HUES64 (cell line): ENCODE measurements at regions not wholly inside any gene's neighbourhood (a gene's known extent, or its start where the extent isn't known, plus 50 kb on each side); places are given as distances from the start of the nearest gene placed in this dataset.

Experiments
- H3K27ac ChIP-seq: 2 replicates; pipeline ENCODE4 v1.7.0; 2013; ENCODE audit warnings: low read depth, low read length, inconsistent platforms
- H3K27me3 ChIP-seq: 2 replicates; pipeline ENCODE4 v1.6.1; 2013; ENCODE audit warnings: mild to moderate bottlenecking, low read length; ENCODE audit not compliant: insufficient read depth
- H3K36me3 ChIP-seq: 2 replicates; pipeline ENCODE4 v1.6.1; 2013; ENCODE audit warnings: mild to moderate bottlenecking, low read length; ENCODE audit not compliant: insufficient read depth
- H3K4me1 ChIP-seq: 2 replicates; pipeline ENCODE4 v1.6.1; 2013; ENCODE audit warnings: mild to moderate bottlenecking, low read length, moderate library complexity; ENCODE audit not compliant: insufficient read depth
- H3K4me3 ChIP-seq: 2 replicates; pipeline ENCODE4 v1.5.1; 2013; ENCODE audit warnings: mild to moderate bottlenecking, low read length, moderate library complexity
- H3K9ac ChIP-seq: 2 replicates; pipeline ENCODE4 v1.6.1; 2013; ENCODE audit warnings: mild to moderate bottlenecking, low read depth, low read length
- H3K9me3 ChIP-seq: 2 replicates; pipeline ENCODE4 v1.6.1; 2013; ENCODE audit warnings: low read depth, low read length; ENCODE audit not compliant: insufficient read depth
- WGBS: fragments of 150-250, 120-280 bp; methylation state at CpG from one replicate; pipeline ENCODE4 v1.1.7; 2013; ENCODE audit warnings: missing lambda C conversion rate; 5-methylcytosine and 5-hydroxymethylcytosine counted together

DNA sequence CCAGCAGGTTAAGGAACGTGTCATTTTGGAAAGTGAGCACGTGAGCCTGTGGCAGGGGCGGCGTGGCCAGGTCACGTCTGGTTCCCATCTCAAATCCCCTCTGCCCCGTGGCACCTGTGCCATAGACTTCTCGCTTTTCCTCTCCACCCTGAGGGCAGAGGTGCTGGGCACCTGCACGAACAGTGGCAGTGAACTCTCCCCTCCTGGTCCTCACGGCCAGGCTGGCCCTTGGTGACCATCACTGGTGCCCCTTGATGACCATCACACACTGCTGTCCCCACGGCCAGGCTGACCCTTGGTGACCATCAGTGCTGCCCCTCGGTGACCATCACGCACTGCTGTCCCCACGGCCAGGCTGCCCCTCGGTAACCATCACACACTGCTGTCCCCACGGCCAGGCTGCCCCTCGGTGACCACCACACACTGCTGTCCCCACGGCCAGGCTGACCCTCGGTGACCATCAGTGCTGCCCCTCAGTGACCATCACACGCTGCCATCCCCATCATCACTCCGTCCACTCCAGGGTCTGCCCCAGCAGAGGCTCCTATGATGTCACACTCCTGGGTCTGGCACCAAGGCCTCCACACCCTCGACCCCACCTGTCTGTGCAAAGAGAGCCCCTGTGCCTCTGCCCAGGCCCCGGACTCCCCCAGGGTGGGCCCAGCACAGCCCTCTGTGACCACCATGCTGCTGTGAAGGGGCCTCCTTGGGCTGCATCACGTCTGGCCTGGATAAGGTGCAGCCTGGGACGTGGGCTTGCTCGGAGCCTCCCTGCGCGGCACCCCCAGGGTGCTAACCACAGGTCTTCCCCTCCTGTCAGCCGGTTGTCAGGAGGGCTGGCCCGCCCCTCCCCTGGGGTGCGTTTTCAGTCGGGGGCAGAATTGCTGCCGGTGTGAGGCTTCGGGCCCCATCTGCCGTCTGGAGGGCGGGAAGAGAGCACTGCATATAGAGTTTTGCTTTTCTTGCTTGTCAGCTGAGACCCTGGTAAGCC is 738.6 kb downstream of the BRD1 start:
- 93% methylated on average over 35 of the region's 35 CpGs for WGBS
- H3K9me3 ChIP-seq, result no peaks in the 10 kb centered on the region
- no peak overlapping the region for H3K27ac ChIP-seq
- H3K27me3 ChIP-seq, result no peaks in the 10 kb centered on the region
- H3K4me1 ChIP-seq, result no peaks in the 10 kb centered on the region
- no peak overlapping the region for H3K4me3 ChIP-seq
- H3K9ac ChIP-seq, result no peak overlapping the region
- H3K36me3 ChIP-seq, result no peaks in the 10 kb centered on the region

GRCh38 chr22:49087716-49088601 is 739.7 kb downstream of the BRD1 start:
- Histone ChIP-seq H3K9ac (no peak overlapping the region), H3K9me3 (no peaks in the 10 kb centered on the region), H3K4me1 (no peaks in the 10 kb centered on the region), H3K36me3 (no peaks in the 10 kb centered on the region), H3K4me3 (no peak overlapping the region), H3K27me3 (no peaks in the 10 kb centered on the region), H3K27ac (no peak overlapping the region)
- 92% methylated on average over 26 of the region's 26 CpGs for WGBS

GRCh38 chr22:49087198-49087597 is 740.5 kb downstream of the BRD1 start:
- H3K36me3 ChIP-seq, result no peaks in the 10 kb centered on the region
- 93% methylated on average over 10 of the region's 10 CpGs for WGBS
- no peak overlapping the region for H3K4me3 ChIP-seq
- H3K9ac ChIP-seq, result no peak overlapping the region
- no peaks in the 10 kb centered on the region for H3K9me3 ChIP-seq
- H3K4me1 ChIP-seq, result no peaks in the 10 kb centered on the region
- no peaks in the 10 kb centered on the region for H3K27me3 ChIP-seq
- no peak overlapping the region for H3K27ac ChIP-seq

GRCh38 chr22:49086606-49087157 is 741.0 kb downstream of the BRD1 start:
- Histone ChIP-seq H3K4me1 (no peaks in the 10 kb centered on the region), H3K4me3 (no peak overlapping the region), H3K9me3 (no peaks in the 10 kb centered on the region), H3K36me3 (no peaks in the 10 kb centered on the region), H3K27me3 (no peaks in the 10 kb centered on the region), H3K9ac (no peak overlapping the region), H3K27ac (no peak overlapping the region)
- 94% methylated on average over 12 of the region's 12 CpGs for WGBS

DNA sequence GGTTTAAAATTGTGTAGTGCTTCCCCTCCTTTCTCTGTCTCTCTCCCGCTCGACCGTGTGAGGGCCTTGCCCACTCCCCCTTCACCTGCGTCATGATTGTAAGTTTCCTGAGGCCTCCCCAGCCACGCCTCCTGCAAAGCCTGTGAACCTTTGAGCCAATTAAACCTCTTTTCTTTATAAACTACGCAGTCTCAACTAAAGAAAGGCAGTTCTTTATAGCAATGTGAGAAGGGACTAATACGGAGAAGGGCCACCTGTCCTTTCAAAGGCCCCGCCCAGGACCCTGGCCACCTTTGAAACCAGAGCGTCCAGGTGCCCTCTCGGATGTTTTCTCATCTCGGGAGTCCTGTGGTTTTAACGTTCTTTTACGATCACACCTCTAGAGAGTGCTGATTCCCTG is 741.5 kb downstream of the BRD1 start:
- WGBS, result 87% methylated on average over 13 of the region's 13 CpGs
- no peaks in the 10 kb centered on the region for H3K27me3 ChIP-seq

GRCh38 chr22:49084206-49084605 is 743.5 kb downstream of the BRD1 start:
- Histone ChIP-seq H3K27ac (no peak overlapping the region), H3K9ac (no peak overlapping the region), H3K9me3 (no peaks in the 10 kb centered on the region), H3K4me1 (no peaks in the 10 kb centered on the region), H3K4me3 (no peak overlapping the region), H3K36me3 (no peaks in the 10 kb centered on the region), H3K27me3 (no peaks in the 10 kb centered on the region)
- WGBS, result 79% methylated on average over 8 of the region's 8 CpGs

More for the DNA sequence above, 741.5 kb downstream of the BRD1 start:
- no peak overlapping the region for H3K9ac ChIP-seq
- no peak overlapping the region for H3K27ac ChIP-seq
- no peaks in the 10 kb centered on the region for H3K4me1 ChIP-seq
- no peaks in the 10 kb centered on the region for H3K9me3 ChIP-seq
- no peak overlapping the region for H3K4me3 ChIP-seq
- H3K36me3 ChIP-seq, result no peaks in the 10 kb centered on the region

DNA sequence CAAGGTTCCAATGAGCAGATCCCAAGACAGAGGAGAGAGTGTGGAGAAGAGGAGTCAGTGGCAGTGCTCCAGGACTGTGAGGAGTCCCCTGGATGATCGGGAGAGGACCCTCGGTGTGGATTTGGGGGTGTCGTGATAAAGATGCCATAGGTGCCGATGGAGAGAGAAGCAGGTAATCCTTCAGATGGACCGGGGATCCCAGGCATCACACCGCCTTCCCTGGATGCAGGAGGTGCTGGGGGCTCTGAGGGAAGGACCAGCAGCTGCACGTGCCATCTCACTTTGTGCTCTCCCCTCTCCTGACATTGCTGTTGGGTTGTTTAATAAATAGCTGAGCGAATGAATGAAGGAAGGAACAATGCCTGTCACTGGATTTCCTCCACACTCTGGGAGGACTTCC is 744.1 kb downstream of the BRD1 start:
- H3K4me3 ChIP-seq, result no peak overlapping the region
- 98% methylated on average over 8 of the region's 8 CpGs for WGBS
- no peak overlapping the region for H3K27ac ChIP-seq
- no peaks in the 10 kb centered on the region for H3K9me3 ChIP-seq
- no peak overlapping the region for H3K9ac ChIP-seq
- H3K27me3 ChIP-seq, result no peaks in the 10 kb centered on the region
- H3K36me3 ChIP-seq, result no peaks in the 10 kb centered on the region
- no peaks in the 10 kb centered on the region for H3K4me1 ChIP-seq

- H3K9ac ChIP-seq, result no peak overlapping the region
- H3K36me3 ChIP-seq, result no peaks in the 10 kb centered on the region
- H3K4me3 ChIP-seq, result no peak overlapping the region
- no peaks in the 10 kb centered on the region for H3K27me3 ChIP-seq
- no peaks in the 10 kb centered on the region for H3K9me3 ChIP-seq
- H3K27ac ChIP-seq, result no peak overlapping the region
- 96% methylated on average over 13 of the region's 13 CpGs for WGBS
- H3K4me1 ChIP-seq, result no peaks in the 10 kb centered on the region
Measured at GRCh38 chr22:49082451-49082850, 745.2 kb downstream of the BRD1 start.

DNA sequence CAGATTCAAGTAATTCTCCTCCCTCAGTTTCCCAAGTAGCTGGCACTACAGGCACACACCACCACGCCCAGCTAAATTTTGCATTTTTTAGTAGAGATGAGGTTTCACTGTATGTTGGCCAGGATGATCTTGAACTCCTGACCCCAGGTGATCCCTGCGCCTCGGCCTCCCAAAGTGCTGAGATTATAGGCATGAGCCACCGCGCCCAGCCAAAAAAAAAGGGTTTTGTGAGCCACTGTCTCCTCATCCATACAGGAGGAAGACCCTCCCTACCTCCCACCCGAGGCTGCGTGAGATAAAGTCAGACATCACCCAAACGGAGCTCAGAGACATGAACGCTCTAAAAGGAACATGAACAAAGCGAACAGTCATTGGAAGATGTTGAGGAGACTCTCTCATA is 745.7 kb downstream of the BRD1 start:
- whole genome bisulfite sequencing, result 82% methylated on average over 10 of the region's 10 CpGs
- no peak overlapping the region for H3K9ac ChIP-seq
- no peaks in the 10 kb centered on the region for H3K4me1 ChIP-seq
- no peaks in the 10 kb centered on the region for H3K27me3 ChIP-seq
- no peak overlapping the region for H3K27ac ChIP-seq
- H3K36me3 ChIP-seq, result no peaks in the 10 kb centered on the region
- H3K4me3 ChIP-seq, result no peak overlapping the region
- H3K9me3 ChIP-seq, result no peaks in the 10 kb centered on the region

GRCh38 chr22:49081261-49081666 is 746.4 kb downstream of the BRD1 start:
- 94% methylated on average over 12 of the region's 12 CpGs for WGBS
- Histone ChIP-seq H3K4me1 (no peaks in the 10 kb centered on the region), H3K9me3 (no peaks in the 10 kb centered on the region)

DNA sequence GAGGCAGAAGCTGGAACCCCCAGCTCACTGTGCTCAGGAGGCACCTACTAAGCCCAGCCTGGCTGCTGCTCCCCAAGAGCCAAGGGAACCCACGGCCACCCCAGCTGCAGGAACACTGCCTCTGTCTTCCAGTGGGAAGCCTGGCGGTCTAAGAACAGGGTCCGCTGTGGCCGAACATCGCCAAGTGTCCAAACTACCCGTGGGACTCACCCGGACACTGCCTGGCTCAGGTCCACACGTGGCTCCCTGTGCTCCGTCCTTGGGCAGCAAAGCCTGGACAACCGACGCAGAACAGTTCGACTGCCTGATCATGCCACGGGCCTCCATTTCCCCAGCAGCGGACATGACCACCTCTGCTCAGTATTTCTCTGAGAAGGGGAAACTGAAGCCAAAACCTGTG is 747.0 kb downstream of the BRD1 start:
- Histone ChIP-seq H3K9me3 (no peaks in the 10 kb centered on the region), H3K27me3 (no peaks in the 10 kb centered on the region), H3K4me1 (no peaks in the 10 kb centered on the region), H3K9ac (no peak overlapping the region), H3K27ac (no peak overlapping the region), H3K4me3 (no peak overlapping the region), H3K36me3 (no peaks in the 10 kb centered on the region)
- WGBS, result 88% methylated on average over 14 of the region's 14 CpGs

More at GRCh38 chr22:49081261-49081666, 746.4 kb downstream of the BRD1 start:
- no peaks in the 10 kb centered on the region for H3K36me3 ChIP-seq
- H3K9ac ChIP-seq, result no peak overlapping the region
- H3K4me3 ChIP-seq, result no peak overlapping the region
- no peak overlapping the region for H3K27ac ChIP-seq
- no peaks in the 10 kb centered on the region for H3K27me3 ChIP-seq
